HCT116 (cell line): ENCODE measurements at regions not wholly inside any gene's neighbourhood (a gene's known extent, or its start where the extent isn't known, plus 50 kb on each side); places are given as distances from the start of the nearest gene placed in this dataset.

ENCODE experiments used
- EZH2phosphoT487 ChIP-seq: fragments of 200-600 bp; IDR thresholded peaks from 2 replicates; pipeline ENCODE4 v1.6.1; 2018; ENCODE audit warnings: antibody characterized with exemption, borderline replicate concordance
- POLR2A ChIP-seq: IDR thresholded peaks from 2 replicates; pipeline ENCODE4 v1.7.0; 2011; ENCODE audit warnings: borderline replicate concordance; ENCODE audit not compliant: insufficient read depth, insufficient read length; ENCODE audit errors: extremely low read depth
- POLR2AphosphoS5 ChIP-seq: IDR thresholded peaks from 2 replicates; pipeline ENCODE4 v1.6.1; 2011; ENCODE audit warnings: mild to moderate bottlenecking, low read depth, low read length, moderate library complexity
- SRF ChIP-seq: IDR thresholded peaks from 2 replicates; pipeline ENCODE4 v1.6.1; 2012; ENCODE audit warnings: low read depth
- ZNF274 ChIP-seq: fragments of 200-500 bp; sonication (Bioruptor generic); IDR thresholded peaks from 2 replicates; pipeline ENCODE4 v1.6.1; 2014; ENCODE audit warnings: mild to moderate bottlenecking, low read depth, low read length, inconsistent platforms
- TF ChIP-seq, protein P1 (sequence below), 3 experiments: fragments of 200-600 bp in 1 of 3; sonication (generic) in 1 of 3; IDR thresholded peaks in 2 of 3; conservative IDR thresholded peaks in 1 of 3; 2 replicates each; pipeline ENCODE4 v1.5.1; 2012 to 2017; ENCODE audit warnings: low read depth in 2 of 3, low read length in 2 of 3, antibody characterized with exemption in 1 of 3, borderline replicate concordance in 1 of 3, control low read depth in 1 of 3, mild to moderate bottlenecking in 1 of 3, mixed read lengths in 1 of 3, mixed run types in 1 of 3, moderate library complexity in 1 of 3; ENCODE audit not compliant: insufficient read depth in 1 of 3

- TF ChIP-seq ZNF274 (no peak), EZH2phosphoT487 (no peak), POLR2A (no peak), SRF (no peak), POLR2AphosphoS5 (no peak)
- TF ChIP-seq, protein P1, sequence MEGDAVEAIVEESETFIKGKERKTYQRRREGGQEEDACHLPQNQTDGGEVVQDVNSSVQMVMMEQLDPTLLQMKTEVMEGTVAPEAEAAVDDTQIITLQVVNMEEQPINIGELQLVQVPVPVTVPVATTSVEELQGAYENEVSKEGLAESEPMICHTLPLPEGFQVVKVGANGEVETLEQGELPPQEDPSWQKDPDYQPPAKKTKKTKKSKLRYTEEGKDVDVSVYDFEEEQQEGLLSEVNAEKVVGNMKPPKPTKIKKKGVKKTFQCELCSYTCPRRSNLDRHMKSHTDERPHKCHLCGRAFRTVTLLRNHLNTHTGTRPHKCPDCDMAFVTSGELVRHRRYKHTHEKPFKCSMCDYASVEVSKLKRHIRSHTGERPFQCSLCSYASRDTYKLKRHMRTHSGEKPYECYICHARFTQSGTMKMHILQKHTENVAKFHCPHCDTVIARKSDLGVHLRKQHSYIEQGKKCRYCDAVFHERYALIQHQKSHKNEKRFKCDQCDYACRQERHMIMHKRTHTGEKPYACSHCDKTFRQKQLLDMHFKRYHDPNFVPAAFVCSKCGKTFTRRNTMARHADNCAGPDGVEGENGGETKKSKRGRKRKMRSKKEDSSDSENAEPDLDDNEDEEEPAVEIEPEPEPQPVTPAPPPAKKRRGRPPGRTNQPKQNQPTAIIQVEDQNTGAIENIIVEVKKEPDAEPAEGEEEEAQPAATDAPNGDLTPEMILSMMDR (IDR thresholded peaks at IDR 0.05 in 2 of 3, conservative IDR thresholded peaks at IDR 0.05 in 1 of 3; ENCODE audit: borderline replicate concordance in 1 of 3, insufficient read depth in 1 of 3, low read depth in 2 of 3, low read length in 2 of 3), result peak in 2 of 3 experiments; percentile 75 to 81; a peak in 5 of 6 replicates
Observed at GRCh38 chr19:5225486-5226345, 114.9 kb downstream of the PTPRS start.
